ENCODE measurements at regions not wholly inside any gene's neighbourhood (a gene's known extent, or its start where the extent isn't known, plus 50 kb on each side); places are given as distances from the start of the nearest gene placed in this dataset.
"Not testable (repeated sequence)": the region's sequence is repeated elsewhere in the genome, so short reads cannot be mapped to it uniquely, and the experiment has no call there.

DNA sequence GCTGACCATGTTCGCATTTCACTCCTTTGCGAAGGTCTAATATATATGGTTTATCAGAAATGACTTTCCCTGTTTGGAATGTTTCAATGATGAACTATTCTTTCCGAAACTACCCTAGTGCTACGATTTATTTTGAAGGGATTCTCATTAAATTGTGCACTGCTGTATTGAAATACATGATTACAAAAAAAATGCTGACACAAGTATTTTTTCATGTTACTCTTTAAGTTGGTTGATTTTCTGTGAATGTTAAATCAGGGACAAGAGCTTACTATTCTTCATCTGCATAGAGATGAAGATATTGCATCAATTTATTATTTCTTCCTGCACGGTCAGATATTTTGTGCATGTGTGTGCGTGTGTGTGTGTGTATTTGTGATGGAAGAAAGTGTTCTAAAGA, 731.5 kb upstream of the AGA start:
- DNase-seq (ENCODE audit: low spot score), result no peak

DNA sequence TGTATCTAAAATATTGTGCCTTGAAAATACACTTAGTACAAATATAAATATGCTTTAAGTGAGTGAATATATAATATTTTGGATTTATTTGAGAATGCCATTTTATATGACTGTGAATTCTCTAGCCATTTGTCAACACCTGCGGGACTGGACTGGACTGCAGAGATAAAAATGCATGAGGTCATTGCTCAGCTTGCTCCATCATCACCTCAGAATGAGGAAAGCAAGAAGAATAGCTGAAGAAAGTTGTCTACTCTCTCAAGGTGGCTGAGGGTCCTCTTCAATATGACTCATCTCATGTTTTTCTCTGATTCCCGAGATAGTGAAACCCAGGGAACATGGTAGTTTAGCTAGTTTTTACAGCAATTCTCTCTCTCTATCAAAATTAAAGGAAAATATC, 732.5 kb upstream of the AGA start:
- DNase-seq (ENCODE audit: low spot score), result no peak

DNA sequence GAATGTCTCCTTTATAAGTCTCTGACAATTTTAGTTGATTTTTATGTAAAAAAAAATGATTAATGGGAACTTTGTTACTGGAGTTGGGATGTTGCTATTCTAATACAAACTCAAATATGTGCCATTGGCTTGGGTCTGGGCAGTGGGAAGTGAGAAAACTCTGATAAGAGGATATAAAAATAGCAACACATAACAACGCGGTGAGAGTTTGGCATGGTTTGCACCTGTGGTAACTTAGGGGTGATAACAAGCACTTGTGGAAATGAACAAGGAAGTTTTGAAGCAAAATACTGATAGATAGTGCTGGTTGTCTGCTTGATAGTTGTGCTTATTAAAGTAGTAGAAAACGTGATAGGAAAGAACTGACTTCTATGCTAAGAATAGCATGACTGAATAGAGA, 743.3 kb upstream of the AGA start:
- DNase-seq (ENCODE audit: low spot score), result no peak

DNA sequence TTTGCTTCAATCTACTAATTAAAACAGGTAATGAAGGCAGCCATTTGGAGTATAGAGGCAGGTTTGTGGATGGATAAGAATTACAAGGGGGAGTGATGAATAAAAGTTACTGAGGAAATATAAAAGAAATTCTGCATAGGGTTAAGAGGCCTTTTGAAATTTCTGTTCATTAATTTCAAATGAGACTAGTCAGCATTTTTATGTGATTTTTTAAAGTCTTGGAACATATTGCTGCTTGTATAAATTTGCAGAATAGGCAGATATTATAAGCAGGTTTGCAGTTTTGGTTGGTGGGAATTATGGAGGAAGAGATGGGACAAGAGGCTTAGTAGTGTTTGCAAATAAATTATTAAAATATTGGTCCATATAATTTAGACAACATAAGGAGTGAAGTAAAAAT, 750.4 kb upstream of the AGA start:
- no peak for DNase-seq (ENCODE audit: low spot score)

DNA sequence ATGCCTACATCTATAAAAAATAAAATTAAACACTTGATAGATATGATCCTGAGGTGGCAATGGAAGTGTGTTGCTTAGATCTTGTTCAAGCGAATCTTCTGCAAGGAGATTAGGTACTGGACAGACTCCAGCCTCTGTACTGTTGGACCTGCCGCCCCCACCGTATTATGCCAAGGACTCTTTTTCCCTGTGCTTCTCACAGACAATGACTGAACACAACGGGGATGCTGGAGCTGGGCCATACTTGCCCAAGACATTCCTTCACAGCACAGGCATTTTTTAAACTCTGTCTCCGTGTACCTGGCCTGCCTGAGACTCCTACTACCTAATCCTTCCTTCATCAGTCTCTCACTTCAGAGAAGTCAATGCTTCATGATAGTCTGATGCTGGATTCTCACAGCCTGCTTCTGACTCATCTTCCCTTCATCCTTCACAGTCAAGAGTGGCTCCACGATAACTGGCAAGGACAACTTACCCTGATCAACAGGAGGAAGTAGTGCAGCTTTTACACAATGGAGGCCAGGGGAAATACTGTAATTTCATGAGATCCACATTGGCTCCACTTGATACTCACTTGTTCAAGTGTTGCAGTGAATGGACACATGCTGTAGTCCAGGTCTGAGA, 754.6 kb upstream of the AGA start:
- DNase-seq (ENCODE audit: low spot score), result no peak

DNA sequence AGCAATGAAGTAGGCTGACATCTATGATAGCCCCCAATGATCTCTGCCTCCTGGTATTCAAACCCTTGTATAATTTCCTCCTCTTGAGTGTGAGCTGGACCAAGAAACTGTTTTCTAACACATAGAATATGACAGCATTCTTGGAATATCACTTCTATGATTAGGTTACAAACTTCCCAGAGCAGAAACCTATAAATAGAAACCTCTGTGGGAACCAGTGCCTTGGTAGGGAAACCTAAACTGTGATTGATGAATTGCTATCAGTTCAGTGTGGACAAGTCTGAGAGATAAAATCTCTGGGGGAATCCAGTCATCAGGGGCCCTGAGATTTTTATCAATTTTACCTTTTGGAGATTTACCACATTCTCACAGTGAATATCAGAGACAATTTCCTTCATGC, 756.5 kb upstream of the AGA start:
- no peak for DNase-seq (ENCODE audit: low spot score)

DNA sequence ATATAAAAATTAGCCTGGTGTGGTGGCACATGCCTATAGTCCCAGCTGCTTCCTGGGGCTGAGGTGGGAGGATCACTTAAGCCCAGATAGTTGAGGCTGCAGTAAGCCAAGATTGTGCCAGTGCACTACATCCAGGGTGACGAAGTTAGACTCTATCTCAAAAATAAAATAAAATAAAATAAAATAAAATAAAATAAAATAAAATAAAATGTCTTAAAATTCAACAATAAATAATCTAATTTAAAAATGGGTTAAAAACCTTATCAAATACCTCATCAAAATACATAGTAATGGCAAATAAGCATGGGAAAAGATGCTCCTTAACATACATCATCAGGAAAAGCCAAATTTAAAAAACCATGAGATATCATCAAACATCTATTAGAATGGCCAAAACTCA, 760.2 kb upstream of the AGA start:
- DNase-seq (ENCODE audit: low spot score), result no peak

DNA sequence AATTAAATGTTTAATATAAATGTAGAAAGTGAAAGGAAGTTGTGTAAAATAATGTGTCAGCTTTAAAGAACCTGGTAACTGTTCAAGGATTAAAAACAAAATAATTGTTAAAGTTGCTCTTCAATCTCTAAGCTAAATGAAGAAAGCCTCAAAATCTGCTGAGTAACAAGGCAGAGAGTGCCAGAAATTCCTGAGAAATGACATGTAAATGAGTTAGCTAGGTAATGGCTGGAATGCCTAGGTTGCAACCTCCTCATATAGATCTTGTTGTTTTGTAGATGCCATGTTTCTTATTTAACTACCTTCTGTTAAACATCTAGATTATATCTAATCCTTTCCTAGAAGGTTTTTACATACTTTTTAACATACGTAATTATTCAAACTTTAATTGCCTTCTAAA, 763.6 kb upstream of the AGA start:
- DNase-seq (ENCODE audit: low spot score), result no peak

DNA sequence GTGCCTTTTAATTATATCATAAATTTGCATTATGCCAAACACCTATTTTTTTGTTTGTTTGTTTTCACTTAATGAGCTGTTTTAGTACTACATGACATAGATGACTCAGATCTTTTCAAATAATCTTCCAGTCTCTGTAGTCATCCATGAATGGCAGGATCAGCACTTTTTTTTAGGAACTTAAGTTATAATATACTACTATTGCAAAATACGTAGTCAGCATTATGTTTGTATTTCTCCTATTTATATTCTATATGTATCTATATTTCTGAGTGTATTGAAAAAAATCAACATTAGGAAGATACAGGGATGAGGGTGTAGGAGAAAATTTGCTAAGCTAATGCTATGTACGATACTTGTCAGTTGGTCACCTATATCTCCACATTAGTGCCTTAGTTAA, 773.1 kb upstream of the AGA start:
- DNase-seq (ENCODE audit: low spot score), result no peak

DNA sequence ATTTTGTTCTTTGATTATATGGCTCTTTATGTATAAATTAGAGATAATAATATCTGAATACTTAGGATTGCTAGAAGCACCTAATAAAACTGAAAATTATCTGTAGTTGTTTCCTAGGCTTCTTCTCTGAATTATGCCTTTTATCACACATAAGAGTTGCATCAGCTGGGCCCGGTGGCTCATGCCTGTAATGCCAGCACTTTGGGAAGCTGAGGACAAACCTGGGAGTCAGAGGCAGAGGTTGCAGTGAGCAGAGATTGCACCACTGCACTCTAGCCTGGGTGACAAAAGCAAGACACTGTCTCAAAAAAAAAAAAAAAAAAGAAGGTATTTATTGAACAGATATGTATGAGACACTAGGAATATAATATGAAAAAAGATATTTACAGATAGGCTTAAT, 773.5 kb upstream of the AGA start:
- DNase-seq (ENCODE audit: low spot score), result no peak

DNA sequence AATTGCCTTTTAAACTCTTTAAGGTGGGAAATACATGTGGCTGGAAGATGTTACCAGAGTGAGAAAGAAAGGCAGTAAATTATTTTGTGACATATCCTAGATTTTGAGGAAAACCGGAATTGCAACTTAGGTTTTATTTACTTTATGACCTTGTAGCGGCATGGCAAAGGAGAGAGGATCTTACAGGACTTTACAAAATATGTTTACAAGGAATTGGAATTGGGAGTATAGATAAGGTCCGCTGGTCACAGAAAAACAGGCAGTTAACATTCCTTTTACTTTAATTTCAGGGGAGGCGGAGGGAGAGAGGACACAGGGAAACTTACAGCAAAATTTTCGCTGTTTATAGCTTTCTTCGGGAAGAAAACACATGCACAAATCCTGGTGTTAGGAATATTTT, 784.2 kb upstream of the AGA start:
- not testable (repeated sequence) for DNase-seq (ENCODE audit: low spot score)

DNA sequence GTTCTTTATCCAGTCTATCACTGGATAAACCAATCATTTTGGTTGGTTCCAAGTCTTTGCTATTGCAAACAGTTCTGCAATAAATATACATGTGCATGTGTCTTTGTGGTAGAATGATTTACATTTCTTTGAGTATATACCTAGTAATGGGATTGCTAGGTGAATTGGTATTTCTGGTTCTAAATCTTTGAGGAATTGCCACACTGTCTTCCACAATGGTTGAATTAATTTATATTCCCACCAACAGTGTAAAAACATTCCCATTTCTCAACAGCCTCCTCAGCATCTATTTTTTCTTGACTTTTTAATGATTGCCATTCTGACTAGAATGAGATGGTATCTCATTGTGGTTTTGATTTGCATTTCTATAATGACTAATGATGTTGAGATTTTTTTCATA, 791.7 kb upstream of the AGA start:
- no peak for DNase-seq (ENCODE audit: low spot score)

DNA sequence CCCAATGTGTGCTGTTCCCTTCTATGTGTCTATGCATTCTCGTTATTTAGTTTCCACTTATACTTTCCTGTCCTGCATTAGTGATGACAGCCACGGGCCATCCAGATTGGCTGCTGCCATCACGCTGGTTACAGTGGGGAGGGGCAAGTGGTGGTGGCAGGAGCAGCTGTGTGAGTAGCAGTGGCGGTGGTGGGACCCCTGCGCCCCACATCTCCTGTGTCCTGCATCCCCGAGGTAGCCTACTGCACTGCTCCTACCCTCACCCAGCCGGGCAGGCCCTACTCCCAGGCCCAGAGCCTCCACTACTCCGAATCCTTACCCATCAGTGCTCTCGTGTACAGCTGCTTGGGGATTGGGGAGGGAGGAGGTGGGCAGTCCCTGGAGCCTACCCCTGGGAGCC, 798.7 kb upstream of the AGA start:
- DNase-seq (ENCODE audit: low spot score), result no peak

DNA sequence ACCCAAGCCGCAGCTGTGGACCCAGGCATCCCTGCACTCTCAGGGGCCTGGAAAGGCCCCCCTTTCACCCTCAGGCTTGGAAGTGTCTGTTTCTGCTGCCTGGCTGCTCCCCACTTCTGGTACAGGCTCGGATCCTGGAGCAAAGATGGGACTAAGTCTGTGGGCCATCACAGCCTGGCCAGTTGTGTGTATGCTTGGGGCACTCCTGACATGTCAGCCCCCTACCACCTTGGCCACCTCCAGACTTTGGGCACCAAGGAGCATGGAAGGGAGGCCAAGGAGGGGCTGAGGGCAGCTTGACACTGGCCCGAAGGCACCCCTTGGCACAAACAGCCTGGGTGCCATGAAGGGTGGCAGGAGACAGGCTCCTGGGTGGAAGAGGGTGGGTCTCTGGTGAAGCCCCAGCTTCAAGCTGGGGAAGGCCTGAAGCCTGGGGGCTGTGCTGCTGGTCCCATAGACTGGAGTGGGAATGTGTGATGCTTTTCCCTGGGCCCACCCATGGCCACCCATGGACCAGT, 799.4 kb upstream of the AGA start:
- no peak for DNase-seq (ENCODE audit: low spot score)

DNA sequence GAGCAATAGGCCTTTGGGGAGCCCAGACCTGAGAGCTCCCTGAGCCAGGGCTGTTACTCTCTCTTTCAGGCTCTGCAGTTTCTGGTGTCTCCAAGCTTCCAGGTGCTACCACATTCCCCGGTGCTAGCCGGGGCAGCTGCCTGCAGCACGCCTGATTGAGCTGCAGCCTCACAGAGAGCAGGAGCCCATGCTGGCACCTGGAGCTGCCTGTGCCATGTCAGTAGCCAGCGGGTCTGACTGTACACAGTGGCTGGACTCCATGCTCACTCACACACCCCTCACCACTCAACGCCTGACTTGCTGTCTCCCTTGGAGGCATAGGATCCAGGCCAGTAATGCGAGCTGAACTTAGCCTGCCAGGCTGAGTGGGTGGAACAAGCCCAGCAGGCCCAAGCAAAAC, 800.4 kb upstream of the AGA start:
- DNase-seq (ENCODE audit: low spot score), result no peak

DNA sequence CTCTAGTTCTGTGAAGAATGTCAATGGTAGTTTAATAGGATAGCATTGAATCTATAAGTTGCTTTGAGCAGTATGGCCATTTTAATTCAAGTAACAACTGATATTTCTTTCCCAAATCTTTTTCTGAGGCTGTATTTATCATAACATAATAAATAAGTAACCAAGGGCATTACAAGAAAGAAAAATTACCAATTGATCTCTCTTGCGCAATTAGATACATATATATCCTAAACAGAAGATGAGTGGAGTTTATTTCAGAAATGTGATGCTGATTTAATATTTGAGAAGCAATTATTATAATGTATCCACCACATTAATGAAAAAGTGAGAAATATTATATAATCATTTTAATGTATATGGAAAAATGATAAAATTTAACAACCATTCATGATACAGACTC, 802.5 kb upstream of the AGA start:
- DNase-seq (ENCODE audit: low spot score), result no peak

DNA sequence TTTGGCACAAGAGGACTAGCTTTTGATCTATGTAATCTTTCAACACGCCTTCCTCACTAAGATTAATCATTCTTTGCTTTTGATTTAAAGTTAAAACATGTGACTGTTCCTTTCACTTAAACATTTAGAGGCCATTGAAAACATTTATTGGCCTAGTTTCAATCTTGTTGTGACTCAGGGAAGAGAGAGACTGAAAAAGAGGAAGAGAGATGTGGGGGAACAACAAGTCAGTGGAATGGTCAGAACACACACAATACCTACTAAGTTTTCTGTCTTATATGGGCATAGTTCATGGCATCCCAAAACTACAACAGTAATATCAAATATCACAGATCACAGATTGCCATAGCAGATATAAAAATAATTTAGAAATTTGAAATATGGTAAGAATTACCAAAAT, 812.9 kb upstream of the AGA start:
- DNase-seq (ENCODE audit: low spot score), result no peak

DNA sequence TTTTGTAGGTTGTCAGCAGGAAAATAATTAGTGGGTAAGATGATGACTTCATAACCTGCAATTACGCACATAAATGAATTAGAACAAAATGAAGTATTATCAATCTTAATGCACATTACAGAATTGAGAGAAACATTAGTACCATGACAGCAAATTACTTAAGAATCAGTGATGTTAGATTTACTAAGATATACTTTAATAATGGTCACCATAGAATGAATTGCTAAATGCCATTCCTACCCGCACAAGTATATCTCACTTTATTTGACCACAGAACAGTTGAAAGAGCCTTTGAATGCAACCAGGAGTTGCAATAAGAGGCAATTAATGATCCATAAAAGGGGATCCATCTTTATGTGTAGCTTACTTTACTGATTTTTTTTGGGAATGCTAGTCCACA, 816.4 kb upstream of the AGA start:
- DNase-seq (ENCODE audit: low spot score), result no peak

DNA sequence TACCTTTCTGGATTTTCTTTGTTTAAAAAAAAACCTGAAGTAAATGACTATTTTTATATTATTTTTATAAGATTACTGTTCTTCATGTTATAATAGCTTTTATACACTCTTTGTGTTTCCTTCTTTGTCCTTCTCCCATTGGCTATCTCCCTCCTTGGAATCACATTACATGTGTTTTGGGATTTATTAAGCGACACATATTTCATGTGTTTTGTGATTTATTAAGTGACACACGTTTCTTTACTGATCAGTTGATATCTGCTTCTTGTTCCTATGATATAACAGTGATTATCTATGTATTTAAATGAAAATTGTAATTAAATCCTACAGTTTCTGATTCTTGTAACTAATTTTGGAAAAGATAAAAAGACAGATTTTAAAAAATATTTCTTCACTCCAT, 817.3 kb upstream of the AGA start:
- no peak for DNase-seq (ENCODE audit: low spot score)

DNA sequence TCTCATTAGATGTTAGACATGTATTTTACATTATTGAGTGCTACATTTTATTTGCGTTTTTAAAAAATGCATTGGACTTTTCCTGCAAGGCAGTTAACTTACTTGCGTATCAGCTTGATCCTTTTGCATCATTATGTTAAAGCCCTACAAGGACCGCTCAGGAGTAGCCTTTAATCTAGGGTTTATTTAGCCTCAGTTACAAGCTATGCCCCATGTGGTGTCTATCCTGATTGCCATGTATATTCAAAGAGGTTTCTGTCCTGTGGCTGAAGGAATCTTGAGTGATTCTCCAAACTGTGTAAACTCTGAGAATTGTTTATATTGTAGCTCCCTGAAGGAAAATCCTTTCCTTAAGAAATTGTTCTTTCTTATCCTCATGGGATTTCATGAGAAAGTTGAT, 821.8 kb upstream of the AGA start:
- no peak for DNase-seq (ENCODE audit: low spot score)

DNA sequence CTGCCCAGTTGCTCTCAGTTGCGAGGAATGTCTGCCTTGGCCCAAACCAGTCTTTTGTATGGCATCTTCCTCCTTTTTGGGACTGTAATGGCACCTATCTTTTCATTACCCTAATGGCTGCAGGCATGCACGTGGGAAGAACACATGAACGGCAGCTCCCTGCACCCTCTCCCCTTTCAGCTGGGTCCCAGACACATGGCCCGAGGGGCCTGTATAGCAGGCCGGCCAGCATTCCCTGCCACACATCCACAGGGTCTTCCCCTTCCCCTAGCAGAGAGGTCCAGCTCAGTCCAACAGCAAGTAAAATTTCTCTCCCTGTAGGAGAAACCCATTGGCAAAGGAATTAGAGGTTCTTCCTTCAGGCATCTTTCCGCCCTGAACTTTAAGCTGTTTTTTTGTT, 829.1 kb upstream of the AGA start:
- no peak for DNase-seq (ENCODE audit: low spot score)

DNA sequence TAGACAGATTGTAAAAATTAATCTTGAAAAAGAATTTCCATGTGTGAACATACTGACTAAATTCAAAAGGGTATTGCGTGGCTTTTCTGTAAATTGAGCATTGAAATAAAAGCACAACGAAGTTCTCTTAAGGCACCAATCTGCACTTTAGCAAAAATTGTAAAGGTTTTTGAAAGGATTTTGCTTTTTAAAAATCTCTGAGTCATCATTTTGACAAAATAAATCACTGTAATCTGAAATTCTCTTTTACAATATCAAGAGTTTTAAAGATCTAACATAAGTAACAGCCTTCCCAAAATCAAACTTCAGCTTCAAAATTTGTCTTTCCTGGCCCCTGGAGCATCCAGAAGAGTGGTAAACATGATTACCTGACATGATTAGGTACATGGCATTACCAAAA, 830.9 kb upstream of the AGA start:
- no peak for DNase-seq (ENCODE audit: low spot score)

DNA sequence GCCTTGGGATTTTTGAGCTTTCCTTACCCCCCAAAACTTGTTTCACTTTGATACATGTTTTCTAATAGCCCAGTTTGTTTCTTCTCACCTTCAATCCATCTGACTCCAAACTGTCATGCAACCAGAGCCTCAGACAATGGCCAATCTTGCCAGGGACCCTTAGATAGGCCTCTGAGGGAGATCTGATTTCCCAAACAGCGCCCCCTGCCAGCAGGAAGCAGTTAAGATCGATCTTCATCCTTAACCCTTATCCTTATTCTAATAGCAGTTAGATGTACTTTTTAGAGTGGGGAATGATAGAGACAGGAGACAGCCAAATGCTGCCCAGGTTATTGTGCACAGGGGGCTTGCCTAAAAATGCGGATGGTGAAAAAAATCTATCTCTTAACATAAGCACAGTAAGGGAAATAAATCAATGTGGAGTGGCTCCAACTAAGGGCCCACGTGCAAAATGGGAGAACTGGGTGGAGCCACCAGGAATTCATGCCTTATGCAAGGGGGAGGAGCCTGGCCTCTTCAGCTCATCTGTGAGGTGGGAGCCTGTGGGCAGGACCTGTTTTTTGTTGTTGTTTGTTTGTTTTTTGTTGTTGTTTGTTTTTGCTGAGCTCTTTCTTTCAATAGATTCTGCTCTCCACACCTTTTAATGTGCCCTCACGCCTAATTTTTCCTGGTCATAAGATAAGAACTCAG, 833.6 kb upstream of the AGA start:
- DNase-seq (ENCODE audit: low spot score), result no peak

DNA sequence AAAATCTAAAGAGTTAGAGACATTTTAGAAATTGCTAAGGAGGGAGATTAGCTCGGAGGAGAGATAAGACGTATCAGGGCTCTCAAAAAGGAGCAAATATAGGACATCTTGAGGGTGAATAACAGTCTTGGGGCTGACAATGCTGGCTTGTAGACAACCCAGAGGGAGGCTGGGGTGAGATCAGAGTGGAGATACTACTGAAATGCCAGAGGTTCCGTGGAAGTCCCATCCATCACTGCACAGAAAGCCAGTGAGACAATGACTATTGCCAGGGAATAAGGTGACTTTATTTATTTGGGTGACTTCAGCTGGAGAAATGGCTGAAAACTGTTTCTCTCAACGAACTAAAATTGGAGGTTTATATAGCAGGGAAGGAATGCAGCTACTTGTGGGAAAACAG, 838.1 kb upstream of the AGA start:
- no peak for DNase-seq (ENCODE audit: low spot score)

Data from left forelimb (tissue), 1 donor.